ENCODE measurements at regions not wholly inside any gene's neighbourhood (a gene's known extent, or its start where the extent isn't known, plus 50 kb on each side); places are given as distances from the start of the nearest gene placed in this dataset.
"Not testable (repeated sequence)": the region's sequence is repeated elsewhere in the genome, so short reads cannot be mapped to it uniquely, and the experiment has no call there.

DNA sequence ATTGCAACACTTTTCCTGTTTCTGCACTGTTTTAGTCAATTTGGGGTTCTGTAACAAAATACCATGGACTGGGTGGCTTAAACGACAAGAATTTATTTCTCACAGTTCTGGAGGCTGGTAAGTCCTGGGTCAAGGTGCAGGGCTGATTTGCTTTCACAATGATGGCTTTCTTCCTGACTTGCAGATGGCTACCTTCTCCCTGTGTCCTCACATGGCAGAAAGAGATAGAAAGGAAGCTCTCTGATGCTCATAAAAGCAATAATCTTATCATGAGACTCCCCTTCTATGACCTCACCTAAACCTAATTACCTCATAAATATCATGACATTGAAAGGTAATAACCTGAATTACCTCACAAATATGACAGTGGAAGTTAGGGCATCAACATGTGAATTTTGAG is 511.5 kb upstream of the CITED2 start:
- no peak for DNase-seq

DNA sequence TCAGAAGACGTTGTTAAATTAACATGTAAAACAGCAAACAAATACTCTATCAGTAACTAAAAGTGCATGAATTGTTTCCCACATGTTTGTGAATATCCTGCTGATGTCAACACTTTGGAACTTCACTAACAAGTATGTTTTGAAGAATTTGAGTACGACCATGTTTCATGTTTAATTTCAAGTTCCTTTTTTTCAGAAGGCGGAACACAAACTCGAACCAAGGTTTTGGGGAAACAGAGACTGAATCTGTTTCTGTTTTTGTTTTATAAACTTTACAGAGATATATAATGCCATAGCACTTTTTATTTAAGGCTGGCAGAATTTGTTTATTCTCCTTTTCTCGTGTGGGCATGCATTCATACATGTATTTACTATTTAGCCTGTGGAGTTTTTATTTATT is 509.3 kb upstream of the CITED2 start:
- no peak for DNase-seq

DNA sequence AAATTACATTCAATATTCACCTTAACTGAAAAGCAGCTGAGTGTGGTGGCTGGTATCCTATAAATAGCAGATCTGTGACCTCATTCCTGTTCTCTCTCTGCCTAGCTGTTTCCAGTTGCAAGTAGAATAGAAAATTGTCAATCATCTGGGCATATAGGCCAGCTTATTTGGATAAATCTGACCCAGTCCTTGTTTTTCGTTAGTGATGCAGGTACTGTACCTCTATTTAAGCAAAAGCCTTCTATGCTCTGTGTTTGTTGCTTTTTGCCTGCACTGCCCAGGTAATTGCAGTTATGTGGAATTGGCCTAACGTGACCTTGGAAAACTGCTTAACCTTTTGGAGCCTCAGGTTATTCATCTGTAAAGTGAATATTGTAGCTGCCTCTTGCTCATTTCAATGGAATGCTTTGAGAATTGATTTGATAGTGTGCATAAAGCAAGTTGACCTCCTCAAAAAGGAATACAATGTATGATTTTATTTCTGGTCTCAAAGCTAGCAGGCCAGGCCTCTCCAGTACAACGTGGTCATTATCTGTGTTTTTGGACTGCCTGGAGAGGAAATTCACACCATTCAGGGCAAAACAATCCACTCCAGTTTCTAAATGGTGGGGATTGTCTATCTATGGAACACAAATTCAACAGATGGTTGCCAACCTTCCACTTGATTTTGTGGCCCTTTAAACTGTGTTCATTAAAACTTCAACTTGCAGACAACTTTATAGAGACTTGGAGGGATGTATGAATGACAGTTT is 508.7 kb upstream of the CITED2 start:
- no peak for DNase-seq

DNA sequence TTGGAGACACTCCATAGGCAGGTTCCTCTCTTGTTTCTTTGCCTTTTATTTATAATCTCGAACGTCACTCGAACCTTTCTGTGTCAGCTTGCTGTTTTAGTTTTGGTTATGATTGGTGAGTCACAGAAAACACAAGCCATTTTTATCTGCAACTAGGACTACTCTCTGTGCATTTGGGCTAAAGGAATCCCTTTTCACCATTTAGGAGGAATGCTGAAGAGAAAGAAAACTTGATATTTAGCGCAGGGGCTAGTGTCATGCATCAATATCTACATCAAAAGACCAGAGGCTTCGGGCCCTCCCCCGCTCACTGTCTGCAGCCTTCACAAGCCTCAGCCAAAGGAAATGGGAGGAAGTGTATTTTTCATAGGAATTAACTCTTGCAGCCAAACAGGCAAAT is 507.8 kb upstream of the CITED2 start:
- DNase-seq = no peak

DNA sequence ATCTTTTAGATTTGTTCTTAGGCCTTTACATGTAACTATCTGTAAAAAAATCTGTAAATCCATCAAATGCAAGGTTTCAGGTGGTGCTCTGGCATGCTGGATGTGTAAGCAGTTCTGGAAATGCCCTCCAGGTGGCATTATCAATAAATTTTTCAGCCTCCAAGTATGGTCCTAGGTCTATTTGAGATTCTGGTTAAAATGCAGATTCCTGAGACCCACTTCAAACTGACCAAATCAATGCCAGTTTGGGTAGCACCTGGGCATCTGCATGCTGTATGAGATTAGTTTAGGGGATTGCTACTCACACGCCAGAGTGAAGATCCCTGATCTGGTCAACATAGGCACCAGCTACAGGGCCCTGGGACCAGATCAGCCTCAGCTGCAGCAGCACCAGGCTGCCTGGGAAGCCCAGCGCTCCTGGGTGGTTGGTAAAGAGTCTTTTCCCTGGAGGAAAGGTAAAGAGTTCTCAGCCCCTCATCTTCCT is 507.3 kb upstream of the CITED2 start:
- no peak for DNase-seq

DNA sequence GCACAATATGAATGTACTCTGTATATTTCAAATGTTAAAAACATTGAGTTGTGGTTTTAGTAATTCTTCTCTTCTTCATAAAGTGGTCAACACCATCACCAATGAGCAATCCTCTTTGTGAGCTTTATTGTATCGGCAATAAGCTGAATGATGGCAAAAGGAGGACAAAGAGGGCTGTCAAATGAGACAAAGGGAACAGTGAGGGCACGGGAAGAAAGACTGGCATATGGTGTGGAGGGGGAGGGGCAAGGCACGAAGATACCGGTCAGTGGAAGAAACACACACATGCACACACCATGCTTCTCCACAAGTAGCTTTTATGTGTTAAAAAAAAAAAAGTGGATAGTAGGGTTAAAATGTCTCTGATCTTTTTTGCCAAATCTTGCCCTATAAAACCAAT is 506.8 kb upstream of the CITED2 start:
- no peak for DNase-seq

DNA sequence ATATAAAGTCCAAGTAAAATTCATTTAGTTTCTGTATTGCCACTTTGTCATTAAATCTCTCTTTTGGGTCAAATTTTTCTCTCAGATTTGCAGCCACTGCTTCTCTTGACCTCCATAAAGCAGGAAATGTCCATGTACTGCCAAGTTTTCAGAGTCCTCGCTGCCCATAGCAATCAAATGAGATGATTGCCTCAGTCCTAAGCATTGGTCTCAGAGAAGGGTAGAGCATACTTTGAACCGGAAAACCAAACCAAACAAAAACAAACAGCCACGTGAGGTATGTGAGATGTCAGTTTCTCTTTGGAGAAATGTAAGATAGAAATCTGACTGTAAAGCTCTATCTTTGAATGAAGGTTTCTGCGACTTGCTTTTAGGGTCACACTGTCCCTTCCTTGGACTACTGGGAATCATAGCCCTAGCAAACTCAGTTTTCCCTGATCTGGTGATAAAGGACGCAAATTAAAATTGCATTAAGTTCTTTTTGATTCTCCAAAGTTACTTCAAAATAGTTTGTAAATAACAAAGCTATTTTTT is 505.4 kb upstream of the CITED2 start:
- no peak for DNase-seq

DNA sequence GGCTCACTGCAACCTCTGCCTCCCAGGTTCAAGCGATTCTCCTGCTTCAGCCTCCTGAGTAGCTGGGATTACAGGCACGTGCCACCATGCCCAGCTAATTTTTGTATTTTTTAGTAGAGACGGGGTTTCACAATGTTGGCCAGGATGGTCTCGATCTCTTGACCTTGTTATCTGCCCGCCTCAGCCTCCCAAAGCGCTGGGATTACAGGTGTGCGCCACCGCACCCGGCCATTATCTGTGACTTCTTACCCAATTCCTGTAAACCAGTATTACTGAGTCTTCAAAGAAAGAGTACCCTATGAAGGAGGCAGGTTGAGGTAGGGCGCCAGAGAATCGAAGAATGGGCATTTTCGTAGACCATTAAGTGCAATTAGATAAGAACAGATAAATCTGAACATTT is 504.8 kb upstream of the CITED2 start:
- DNase-seq = not testable (repeated sequence)

DNA sequence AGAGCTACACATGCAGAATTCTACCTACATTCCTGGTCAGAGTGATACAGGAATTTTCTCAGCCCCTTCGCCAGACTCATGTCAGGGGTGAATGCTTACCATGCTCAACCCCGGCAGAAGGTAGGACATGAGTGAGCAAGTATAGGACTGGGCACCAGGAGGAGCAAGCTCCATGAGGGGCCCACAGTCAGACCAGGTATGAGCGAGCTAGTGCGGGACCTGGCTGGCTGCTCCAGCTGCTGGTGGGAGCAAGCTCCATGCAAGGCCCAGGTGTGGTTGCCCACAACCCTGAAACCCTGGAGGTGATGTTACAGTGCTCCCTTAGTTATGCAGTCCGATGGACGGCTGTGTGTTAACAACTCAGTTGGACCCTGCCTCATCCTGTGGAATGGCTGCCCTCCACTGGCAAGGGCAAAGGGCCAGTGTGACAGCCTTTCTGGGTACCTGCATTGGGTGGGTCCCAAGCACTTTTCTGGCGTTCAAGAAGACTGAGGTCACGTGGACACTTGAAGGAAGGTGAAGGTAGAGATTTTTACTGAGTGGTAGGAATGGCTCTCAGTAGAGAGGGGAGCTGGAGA is 503.5 kb upstream of the CITED2 start:
- DNase-seq = no peak

DNA sequence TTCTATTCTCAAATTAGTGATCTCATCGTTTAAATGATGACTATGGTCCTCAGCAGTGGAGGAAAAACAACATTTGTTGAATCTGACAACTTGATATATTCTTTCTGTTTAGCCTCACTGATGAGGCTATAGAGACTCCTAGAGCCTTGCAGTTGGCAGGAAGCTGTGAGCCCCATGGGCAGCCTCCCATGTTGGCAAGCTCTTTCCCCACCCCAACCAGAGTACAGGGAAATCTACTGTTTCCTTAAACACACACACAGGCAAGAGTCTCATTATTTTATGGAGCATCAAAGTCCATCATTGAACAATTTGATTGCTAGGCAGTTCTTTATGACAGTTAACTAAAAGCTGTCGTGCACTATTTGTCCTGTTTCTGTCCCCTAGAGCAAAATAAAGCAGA is 498.2 kb upstream of the CITED2 start:
- no peak for DNase-seq

DNA sequence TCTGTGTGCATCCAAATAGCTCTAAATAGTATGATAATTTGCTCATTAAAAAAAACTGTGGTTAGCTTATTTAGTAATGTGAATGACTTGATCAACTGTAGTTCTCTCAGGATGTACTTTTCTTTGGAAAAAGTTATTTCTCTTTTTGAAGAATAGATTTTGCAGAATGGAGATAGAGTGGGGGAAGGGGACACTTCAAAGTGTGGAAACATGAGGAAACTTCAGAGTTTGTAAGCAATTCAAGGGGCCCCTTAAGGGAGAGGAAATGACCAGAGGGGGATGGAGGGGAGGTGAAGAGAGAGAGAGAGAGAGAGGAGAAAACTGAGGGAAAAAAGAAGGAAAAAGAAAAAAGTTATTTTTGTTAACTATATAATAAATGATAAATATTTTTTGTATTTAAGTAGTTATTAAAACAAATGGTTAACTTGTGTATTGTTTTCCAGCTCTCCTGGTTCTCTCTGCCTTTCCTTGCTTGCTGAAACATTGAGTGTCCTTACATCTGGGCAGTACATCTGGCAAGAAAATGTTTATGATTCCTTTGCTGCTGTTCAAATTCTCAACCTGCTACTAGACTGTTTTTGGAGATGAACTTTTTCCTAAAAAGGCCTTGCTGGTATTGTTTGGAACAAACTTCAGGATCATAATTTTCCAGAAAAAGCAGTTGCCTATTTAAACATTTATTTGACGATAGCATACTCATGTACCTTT is 497.5 kb upstream of the CITED2 start:
- DNase-seq = no peak

DNA sequence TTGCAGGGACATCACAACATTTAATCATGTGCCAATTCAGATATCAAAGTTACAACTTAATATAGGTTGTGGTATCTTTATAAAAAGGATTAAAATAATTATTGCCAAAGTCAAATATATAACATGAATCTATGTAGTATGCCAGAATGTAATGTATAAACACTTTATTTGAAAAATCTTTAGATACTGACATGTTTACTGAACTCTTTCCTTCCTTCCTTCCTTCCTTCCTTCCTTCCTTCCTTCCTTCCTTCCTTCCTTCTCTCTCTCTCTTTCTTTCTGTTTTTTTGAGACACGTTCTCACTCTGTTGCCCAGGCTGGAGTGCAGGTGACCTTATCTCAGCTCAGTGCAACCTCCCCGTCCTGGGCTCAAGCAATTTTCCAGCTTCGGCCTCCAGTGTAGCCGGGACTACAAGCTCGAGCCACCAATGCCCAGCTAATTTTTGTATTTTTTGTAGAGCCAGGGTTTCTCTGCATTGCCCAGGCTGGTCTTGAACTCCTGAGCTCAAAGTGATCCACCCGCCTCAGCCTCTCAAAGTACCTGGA is 496.8 kb upstream of the CITED2 start:
- no peak for DNase-seq

DNA sequence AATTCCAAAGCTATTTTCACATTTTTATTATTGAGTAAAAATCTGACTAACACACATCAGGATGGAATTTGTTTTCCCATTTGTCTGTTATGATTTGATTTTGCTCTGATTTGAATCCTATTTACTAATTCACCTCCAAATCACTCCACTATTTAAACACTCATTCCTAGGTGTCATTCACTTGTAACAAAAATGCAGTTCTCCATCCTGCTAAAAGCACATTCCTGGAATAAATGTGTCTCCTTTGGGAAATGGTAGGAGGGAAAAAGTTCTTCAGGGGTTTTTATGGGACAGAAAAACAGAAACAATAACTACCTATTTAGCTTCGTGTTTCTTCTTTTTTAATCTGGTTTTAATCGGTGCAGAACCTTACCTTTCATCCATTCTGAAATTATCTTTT is 494.1 kb upstream of the CITED2 start:
- no peak for DNase-seq

DNA sequence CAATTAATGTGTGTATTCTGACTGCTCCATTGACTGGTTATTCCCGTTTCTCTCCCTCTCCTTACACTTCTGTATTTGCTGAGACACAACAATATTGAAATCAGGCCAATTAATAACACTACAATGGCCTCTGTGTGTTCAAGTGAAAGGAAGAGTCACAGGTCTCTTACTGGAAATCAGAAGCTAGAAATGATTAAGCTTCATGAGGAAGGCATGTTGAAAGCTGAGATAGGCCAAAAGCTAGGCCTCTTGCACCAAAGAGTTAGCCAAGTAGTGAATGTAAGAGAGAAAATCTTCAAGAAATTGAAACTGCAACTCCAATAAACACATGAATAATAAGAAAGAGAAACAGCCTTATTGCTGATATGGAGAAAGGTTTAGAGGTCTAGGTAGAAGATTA is 489.5 kb upstream of the CITED2 start:
- DNase-seq = no peak

DNA sequence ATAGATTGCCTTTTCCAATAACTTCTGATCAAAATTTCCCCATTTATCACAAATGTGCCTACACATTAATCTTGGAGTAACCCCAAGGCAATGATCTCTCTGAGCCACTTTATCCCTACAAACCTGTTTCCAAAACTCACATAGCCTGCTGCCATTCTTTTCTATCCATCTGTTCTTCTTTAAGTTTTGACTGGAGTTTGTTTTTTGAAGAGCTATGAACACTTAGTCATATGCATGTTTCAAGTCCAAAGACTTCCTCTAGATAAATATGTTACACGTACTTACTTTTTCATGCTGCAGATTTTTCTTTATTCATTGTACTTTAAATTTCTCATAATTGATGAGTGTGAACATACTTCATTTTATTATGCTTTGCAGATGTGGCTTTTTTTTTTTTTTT is 488.9 kb upstream of the CITED2 start:
- DNase-seq = no peak

DNA sequence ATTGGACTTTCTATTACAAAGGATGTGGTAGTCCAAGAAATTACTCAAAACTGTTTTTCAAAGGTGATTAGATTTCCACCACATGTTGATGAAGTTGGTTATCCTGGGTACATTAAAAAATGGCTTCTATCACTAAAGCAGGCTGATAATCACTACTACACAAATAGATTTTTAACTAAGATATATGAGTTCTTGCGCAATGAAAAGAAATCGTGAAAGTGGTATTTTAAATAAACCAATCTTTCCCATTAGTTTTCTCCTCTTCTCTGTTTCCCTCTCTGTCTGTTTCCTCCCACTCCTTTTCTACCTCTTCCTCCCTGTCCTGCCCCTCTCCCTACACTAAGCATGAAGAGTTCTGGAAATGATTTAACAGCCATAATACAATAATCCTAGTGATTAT is 487.9 kb upstream of the CITED2 start:
- no peak for DNase-seq

DNA sequence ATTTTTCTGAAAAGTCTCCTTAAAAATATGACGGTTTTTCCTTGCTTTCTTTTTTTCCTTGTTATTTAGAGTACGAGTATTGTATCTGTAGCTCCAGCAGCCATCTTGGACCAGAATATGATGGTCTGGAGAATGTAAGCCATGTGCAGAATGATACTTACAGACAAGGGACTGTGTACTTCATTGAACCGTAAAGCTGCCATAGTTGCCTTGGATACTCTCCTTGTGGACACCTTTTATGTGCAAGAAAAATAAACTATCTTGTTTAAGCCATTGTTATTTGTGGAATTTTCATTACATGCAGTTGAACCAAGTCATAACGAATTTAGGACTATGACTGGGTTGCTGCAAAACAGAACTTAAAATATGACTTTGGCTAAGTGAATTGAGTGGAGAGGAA is 485.8 kb upstream of the CITED2 start:
- DNase-seq = no peak

DNA sequence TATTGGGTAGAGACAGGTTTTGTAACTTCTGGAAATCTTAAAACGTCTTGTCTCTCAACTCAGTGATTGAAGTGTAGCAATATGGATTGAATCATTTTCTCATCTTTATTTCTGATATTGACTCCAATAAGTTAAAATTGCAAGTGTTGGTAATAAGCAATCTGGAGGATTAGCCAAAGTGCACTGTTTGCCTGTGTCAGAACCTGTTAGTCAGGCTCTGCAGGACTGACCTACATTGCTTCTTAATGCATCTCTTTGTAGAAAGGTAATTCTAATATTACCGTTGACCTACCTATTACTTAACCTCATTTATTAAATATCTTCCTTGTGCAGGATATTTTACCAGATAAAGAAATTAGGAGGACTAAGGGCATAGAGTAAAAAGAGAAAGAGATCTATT is 484.0 kb upstream of the CITED2 start:
- no peak for DNase-seq

DNA sequence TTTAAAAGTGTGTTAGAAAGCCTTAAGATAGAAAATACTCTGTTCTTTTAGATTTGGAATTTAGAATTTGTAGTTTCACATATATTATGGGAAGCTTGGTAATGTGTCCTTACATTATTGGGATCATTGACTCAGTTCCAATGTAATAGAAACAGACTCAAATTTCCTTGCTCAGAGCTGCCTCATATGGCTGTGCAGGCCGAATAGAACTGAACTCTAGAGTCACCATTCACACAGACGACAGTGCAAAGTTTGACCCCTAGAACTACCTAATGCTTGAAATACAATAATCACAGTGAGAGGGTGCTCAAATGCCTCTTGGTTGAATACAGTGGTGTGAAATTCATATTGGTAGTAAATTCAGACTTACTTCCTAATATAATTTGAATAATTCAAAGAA is 482.7 kb upstream of the CITED2 start:
- no peak for DNase-seq

DNA sequence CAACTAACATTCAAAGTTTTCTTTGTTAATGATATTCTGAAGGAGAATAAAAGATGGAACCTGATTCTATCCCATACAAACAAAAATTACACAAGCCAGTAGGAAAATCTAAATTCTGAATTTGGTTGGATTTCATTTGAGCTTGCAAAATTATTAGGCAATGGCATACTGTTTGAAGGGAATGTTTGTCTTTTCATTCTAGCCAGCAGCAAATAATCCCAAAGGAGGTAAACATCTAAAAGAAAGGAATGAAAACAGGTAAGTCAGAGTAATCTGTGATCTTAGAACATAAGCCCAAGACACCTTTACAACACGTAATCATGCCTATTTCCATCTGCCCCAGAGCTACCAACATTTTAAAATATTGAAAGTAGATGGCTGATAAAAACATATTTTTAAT is 482.1 kb upstream of the CITED2 start:
- no peak for DNase-seq

DNA sequence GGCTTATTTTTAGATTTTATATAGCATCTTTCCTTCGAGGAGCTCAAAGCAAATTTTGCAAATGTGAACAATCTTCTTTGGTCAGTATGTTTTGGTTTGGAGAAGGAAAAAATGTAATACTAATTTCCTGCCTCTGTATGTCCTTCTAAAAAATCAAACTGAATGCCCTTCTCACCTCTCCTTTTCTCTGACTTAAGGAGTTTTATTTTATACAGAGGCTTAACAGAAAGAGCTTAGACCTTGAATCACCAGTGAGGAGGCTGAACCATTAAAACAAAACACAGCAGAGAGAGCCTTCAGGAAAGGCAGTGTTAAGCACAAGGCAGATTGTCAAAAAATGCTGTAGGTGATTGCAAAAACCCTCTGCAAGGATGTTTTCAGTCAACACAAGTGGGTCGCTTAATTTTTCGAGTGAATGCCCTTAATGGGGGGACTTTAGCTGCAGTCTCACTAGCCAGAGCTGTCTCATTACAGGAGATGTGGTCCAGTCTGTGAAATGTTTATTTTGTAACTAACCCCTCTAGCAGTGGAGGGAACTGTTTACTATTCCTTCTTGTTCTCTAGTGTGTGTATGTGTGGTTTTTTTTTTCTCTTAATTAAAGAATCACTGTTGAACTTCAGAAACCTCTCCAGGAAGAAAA is 481.3 kb upstream of the CITED2 start:
- DNase-seq = no peak

DNA sequence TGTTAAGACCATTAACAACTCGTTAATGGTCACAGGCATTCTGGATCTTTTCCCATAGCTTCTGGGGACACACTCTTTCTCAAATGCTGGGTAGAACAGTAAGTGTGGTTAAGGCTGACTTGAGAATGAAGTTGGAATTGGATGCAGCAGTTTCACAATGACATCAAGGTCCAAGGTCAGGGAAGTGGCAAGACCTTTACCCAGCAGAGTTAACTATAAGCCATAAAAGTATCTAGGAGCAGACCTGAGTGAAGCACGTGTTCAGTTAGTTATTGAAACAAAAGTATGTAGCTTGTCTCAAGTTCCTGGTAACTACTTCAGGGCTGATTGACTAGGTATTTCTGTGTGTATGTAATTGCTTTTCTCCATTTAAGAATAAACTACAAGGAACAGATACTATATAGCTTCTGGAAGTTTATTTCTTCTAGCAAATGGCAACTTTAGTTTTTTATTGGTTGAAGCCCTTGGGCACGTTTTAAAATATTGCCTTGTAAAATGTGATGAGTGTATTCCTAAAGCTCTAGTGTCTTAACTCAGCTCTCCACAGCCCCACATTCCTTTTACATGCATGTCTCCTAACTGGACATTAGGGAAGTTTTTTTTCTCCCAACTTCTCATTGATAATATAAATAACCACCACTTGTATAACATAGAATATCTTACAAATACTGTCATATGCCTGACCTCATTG is 479.0 kb upstream of the CITED2 start:
- no peak for DNase-seq

All from femur (tissue), 1 donor.